NCI-H82 treated with DMSO at 0.1 percent for 48 hours (cell line): ENCODE measurements at regions not wholly inside any gene's neighbourhood (a gene's known extent, or its start where the extent isn't known, plus 50 kb on each side); places are given as distances from the start of the nearest gene placed in this dataset.

ENCODE experiments used
- DNase-seq: peaks from one replicate; lab custom pipeline; 2025; ENCODE audit not compliant: unreplicated experiment; lab: John Stamatoyannopoulos, UW

DNA sequence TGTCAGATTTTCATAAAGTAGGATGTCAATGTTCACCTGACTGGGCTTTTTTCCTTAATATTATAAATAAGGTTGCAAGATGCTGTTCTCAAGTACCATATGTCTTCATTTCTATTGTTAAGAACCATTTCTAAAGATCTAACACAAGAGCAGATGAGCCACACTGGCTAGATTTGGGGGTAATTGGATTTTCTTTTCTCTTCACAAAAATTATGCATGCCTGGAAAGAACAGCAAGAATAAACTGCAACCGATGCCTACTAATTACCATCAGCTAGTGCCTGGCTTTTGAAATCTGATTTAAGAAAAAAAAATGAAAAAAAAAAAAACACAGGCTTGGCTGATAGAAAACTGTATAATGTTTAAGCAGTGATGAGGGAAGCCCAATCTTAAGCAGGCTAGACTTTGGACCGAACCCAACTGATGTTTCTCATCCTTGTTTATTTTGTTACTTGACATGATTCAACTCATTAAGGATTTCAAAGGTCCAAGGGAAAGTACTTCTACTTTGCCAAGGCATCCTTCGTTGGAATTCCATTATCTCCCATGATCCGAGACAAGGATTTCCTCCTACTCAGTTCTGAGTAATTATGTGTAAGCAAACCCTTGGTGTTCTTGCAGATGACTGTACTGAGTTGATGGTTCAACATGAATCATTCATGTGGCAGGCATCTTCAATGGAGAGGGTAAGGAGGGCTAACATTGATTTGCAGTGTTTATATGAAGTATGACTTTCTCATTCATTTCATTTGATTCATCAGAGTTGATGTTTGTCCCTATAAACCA is 300.5 kb downstream of the SPRY2 start:
- DNase-seq: no peak

- DNase-seq: no peak
These were observed 301.9 kb downstream of the SPRY2 start for GRCh38 chr13:80039000-80039399.

DNA sequence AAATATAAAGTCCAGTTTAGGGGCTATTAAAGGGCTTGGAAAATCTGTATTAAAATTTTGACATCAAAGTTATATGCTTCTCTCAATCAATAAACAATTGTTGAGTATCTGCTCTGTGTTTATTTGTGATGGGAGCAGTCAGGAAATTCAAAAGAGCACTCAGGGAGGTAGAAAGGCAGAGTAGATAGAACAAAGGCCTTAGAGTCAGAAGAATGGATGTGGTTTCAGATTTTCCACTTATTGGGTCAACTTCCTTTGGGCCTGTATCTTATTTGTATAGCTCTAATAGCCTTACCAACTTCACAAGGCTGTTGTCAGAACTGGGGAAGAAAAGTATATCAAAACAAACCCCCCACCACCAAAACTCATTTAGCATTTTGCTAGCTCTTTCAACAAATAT is 302.6 kb downstream of the SPRY2 start:
- DNase-seq: no peak

DNA sequence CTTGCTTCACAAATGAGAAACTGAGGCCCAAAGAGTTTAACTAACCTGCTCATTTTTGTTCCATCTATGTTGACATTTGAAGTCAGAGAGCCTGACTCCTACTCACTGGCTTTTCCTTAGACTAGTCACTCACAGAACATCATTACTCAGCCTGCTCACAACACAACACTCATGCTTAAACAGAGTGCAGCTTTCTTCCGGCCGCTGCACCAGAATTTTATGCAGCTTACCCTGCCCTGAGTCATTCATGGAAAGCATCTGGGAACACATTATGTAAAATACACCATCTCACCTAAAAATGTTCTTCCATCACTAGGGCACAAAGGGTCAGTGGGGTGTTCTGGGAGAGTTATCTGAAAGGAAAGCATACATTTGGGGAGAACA is 303.4 kb downstream of the SPRY2 start:
- DNase-seq: no peak

GRCh38 chr13:80036845-80037504 is 304.0 kb downstream of the SPRY2 start:
- no peak for DNase-seq

DNA sequence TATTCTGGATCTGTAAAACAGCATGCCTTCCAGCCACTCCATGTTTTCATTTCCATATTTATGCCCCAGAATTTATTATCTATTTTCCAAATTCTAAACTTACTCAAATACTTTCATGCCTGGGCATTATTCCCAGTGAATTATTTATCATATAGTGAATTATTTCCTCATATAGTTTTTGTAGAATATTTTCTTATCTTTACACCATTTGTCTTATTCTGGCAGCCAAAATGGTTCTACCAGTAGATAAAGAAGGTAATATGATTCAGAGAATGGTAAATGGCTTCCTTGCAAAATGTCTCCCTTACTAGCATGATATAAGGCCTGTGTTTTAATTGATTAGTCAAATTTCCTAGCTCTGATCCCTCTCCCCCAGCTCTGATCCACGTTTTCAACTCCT is 305.8 kb downstream of the SPRY2 start:
- no peak for DNase-seq

DNA sequence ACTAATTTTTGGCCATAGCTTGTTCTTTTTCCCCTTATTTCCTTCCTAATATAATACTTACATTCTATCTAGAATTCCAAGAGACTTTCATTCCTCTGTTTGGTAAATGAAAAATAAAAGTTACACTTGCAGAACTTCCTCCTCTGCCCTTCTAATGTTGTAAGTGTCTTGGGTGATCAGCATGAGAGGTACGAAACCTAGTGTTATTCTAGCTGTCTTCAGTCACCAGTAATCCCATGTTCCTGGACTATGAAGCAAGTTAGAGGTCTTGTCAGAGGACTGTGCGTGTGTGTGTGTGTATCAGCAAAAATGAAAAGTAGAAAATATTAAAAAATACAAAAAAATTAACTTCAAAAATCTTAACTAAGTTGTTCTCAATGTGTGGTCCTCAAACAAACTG is 307.0 kb downstream of the SPRY2 start:
- no peak for DNase-seq

- DNase-seq: no peak
These were observed 307.6 kb downstream of the SPRY2 start for GRCh38 chr13:80033286-80033685.

DNA sequence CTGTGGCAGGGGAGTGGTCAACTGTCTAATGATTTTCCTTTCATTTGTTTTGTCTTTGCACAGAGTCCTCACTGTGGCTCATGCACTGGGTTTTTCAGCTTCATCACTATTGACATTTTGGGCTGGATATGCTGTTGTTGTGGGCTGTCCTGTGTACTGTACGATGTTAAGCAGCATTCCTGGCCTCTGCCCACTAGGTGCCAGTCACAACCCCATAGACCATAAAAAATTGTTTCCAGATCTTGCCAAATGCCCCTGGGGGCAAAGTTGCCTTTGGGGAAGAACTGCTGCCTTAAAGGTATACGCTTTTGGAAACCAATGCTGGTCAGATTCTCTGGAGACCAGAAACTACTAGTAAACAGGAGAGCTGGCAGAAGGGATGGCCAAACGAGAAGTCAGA is 310.4 kb downstream of the SPRY2 start:
- DNase-seq: no peak

GRCh38 chr13:80029170-80029569 is 311.8 kb downstream of the SPRY2 start:
- DNase-seq: no peak

DNA sequence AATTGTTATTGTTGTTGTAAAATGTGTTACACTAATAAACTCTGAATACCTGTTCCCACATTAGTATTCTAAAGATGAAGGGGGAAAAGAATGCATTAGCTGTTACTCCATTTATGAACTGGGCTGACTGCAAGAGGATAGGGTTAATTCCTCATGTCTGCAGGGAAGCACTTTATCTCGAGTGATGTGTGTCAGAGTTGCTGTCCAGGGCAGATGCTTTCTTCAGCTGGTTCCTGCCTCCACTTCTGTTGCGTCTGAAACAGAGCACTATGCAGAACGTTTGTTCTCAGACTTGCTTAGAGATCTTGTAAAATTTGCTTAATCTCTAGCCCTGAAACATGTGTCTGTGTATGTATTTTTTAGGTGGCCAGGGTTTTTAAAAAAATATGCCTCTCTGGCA is 318.8 kb downstream of the SPRY2 start:
- DNase-seq: no peak

DNA sequence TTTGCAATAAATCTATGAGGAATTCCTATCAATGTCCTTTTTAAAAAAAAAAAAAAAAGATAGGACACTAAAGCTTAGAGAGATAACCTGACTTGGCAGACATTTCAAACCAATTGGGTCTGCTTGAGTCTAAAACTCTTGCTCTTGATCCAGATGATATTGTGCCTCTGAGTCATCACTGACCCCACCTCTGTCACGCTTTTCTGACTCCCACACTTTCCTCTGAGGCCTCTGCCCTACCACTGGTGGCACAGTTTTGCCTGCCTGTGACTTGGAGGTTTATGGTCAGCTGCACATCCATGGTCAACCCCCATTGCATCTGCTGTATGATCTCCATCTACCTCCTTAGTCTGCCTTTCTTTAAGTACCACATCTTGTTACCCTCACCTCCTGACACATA is 328.7 kb downstream of the SPRY2 start:
- no peak for DNase-seq

- DNase-seq: no peak
These were observed 329.3 kb downstream of the SPRY2 start for GRCh38 chr13:80011448-80012212.

- no peak for DNase-seq
These were observed 330.1 kb downstream of the SPRY2 start for GRCh38 chr13:80010846-80011245.

DNA sequence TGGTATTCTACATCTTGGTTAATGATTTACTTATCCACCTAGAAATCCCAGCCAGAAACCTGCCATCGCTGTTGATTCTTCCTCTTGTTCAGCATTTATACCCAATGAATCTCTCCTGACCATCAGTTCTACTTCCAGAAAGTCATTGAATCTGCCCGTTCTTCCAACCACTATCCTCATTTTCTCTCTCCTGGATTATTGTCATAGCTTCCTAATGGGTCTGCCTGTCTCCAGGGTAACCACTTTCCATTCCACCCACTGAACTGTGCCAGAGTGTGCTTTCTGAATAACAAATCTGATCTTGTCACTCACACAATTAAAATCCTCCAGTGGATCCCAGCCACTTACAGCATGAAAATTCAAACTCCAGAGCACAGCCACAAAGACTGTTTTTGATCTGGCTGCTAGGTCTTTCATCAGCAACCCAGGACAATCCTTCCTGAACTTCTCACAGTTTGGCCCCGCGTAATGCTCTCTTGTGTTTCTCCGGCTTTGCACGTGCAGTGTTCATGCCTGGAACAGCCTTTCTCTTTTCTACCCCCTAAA is 330.6 kb downstream of the SPRY2 start:
- DNase-seq: no peak

GRCh38 chr13:80009760-80010159 is 331.2 kb downstream of the SPRY2 start:
- DNase-seq: no peak

GRCh38 chr13:80006940-80007339 is 334.0 kb downstream of the SPRY2 start:
- DNase-seq: no peak

DNA sequence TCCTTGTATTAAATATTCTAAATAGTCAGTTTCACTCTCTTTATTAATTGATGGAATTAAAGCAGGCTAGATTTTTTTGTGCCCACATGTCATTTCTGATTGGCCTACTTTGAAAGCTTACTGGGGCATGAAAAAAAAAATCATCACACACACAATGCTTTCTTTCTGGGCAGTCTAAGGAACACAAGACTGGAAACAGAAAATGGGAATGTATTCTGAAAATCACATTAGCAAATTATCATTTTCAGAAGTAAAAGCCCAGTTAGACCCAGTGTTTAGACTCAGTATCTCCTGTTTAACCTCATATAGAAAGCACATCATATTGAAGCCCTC is 339.4 kb downstream of the SPRY2 start:
- DNase-seq: no peak

- DNase-seq: no peak
These were observed 340.0 kb downstream of the SPRY2 start for GRCh38 chr13:80000684-80001509.

- no peak for DNase-seq
These were observed 341.3 kb downstream of the SPRY2 start for GRCh38 chr13:79999601-80000000.

DNA sequence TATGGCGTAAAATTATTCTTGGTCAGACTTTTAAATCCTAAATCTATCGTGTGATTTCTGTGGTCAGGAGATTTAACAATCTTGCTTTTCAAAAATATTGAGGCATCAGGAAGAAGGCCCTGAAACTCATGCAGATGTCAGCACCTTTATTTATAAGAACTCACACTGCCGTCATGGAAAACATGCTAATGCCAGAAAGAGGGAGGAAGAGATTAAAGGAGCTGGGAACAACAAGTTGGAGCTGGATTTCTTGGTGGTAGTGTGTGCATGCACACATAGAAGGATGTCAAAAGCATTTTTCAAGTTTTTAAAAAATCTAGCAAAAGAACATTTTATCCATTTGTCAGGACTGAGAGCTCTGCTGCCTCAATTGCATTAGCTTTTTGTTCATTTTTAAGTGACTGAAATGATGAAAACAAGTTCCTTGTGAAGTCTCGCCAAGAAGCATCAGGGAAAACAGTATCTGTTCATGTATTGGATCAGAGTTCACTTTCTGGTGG is 342.5 kb downstream of the SPRY2 start:
- DNase-seq: no peak
